Lung (tissue), 11 donors: ENCODE measurements at regions not wholly inside any gene's neighbourhood (a gene's known extent, or its start where the extent isn't known, plus 50 kb on each side); places are given as distances from the start of the nearest gene placed in this dataset.

Experiments
- ATAC-seq: fragments of 200-7000 bp; cut with Tn5 transposase; one replicate; pipeline ENCODE4 v1.9.1; 2020; ENCODE audit warnings: moderate number of reproducible peaks; ENCODE audit not compliant: insufficient read depth, low FRiP score
- DNase-seq, 3 donors: peaks; one replicate each; pipeline ENCODE4 v3.0.0-alpha.2; 2013 to 2017
- H3K27ac ChIP-seq, 2 donors: one replicate each; pipeline ENCODE4 v1.5.1; 2013; ENCODE audit warnings: mild to moderate bottlenecking in 2 of 2, moderate library complexity in 2 of 2, control low read depth in 1 of 2, inconsistent platforms in 1 of 2, low read depth in 1 of 2, low read length in 1 of 2
- H3K27me3 ChIP-seq, 3 donors: one replicate each; pipeline ENCODE4 v1.5.1; 2013; ENCODE audit warnings: low read length in 2 of 3; ENCODE audit not compliant: control insufficient read depth in 3 of 3, insufficient read depth in 3 of 3
- H3K36me3 ChIP-seq, 4 donors: one replicate each; pipeline ENCODE4 v1.5.1; 2013; ENCODE audit warnings: low read length in 4 of 4, mild to moderate bottlenecking in 1 of 4, moderate library complexity in 1 of 4; ENCODE audit not compliant: control insufficient read depth in 4 of 4, insufficient read depth in 4 of 4
- H3K4me1 ChIP-seq, 5 donors: one replicate each; pipeline ENCODE4 v1.5.1; 2013; ENCODE audit warnings: low read length in 5 of 5, mild to moderate bottlenecking in 2 of 5, moderate library complexity in 1 of 5; ENCODE audit not compliant: control insufficient read depth in 5 of 5, insufficient read depth in 5 of 5
- H3K4me3 ChIP-seq: one replicate; pipeline ENCODE4 v1.5.1; 2013; ENCODE audit warnings: mild to moderate bottlenecking, control low read depth, moderate library complexity
- H3K9ac ChIP-seq, 2 donors: one replicate each; pipeline ENCODE4 v1.5.1; 2013; ENCODE audit warnings: low read length in 2 of 2, control low read depth in 1 of 2; ENCODE audit not compliant: insufficient read depth in 1 of 2
- H3K9me3 ChIP-seq, 4 donors: one replicate each; pipeline ENCODE4 v1.5.1; 2013; ENCODE audit warnings: low read length in 3 of 4, mild to moderate bottlenecking in 1 of 4, moderate library complexity in 1 of 4; ENCODE audit not compliant: control insufficient read depth in 4 of 4, insufficient read depth in 3 of 4
- CTCF ChIP-seq: IDR thresholded peaks from 2 replicates; pipeline ENCODE4 v1.5.1; 2012; ENCODE audit warnings: mild to moderate bottlenecking; ENCODE audit errors: control extremely low read depth, extremely low read depth
- WGBS, 2 donors: extraction: QIAGEN DNeasy Blood & Tissue Kit; methylation state at CpG; one replicate each; pipeline ENCODE4 v1.1.7; 2013; 5-methylcytosine and 5-hydroxymethylcytosine counted together
- donor health status: control.
- donor health status: control.
- donor health status: Bipolar disorder and iron deficiency.
- donor health status: healthy.
- donor health status: DM: yes; HTN: yes; CAD: no.

DNA sequence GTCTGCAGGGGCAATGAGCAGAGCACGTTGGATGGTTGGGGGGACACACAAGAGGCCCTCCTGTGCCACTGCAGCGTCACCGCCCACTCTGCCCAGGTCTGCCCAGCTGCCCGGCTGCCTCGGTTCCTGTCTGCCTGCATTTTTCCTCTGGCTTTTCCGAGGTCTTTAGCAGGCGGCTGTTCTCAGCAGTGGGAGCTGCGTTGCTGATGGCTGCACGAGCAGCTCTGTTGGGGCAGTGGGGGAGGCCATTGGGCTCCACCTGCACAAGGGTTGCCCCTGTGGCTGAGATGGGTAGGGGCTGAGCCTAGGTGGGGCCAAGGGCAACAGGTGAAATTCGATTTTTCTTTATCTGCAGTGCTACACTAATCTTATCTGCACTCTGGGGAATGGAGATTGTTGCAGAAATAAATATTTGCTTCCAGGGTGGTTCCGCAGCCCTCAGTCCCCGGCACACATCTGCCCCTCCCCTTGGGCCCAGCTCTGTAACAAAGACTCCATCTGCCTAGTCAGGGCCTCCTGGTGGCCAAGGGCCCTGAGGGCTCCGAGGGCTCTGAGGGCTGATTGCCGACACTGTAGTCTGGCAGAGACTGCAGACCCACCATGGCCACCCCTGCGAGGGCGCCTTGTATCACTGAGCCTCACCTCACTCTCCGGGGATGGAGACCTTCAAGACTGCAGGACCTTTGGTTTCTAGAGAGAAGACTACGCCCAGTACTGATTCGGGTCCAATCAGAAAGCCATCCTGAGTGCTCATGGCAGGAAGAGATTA is 141.7 kb upstream of the SHH start:
- Histone ChIP-seq H3K9ac (no peak overlapping the region), H3K4me3 (no peak overlapping the region), H3K9me3 (no peaks in the 10 kb centered on the region), H3K27ac (no peak overlapping the region), H3K4me1 (peaks cover 0 to 4% (median 0%) of the 10 kb centered on the region in 5 donors), H3K27me3 (no peaks in the 10 kb centered on the region), H3K36me3 (no peaks in the 10 kb centered on the region)
- no peak for TF ChIP-seq CTCF
- peak; percentile 18 to 44 (median 41) for DNase-seq
- 74 to 79% methylated on average over 19 of the region's 19 CpGs for WGBS, 2 donors
- ATAC-seq: no peak

GRCh38 chr7:155953501-155953778 is 141.2 kb upstream of the SHH start:
- Histone ChIP-seq H3K4me1 (peaks cover 0 to 4% (median 0%) of the 10 kb centered on the region in 5 donors), H3K4me3 (no peak overlapping the region), H3K27ac (no peak overlapping the region), H3K36me3 (no peaks in the 10 kb centered on the region), H3K9me3 (no peaks in the 10 kb centered on the region), H3K27me3 (no peaks in the 10 kb centered on the region), H3K9ac (no peak overlapping the region)
- no peak for TF ChIP-seq CTCF
- ATAC-seq: no peak
- no peak for DNase-seq
- 62 to 80% methylated on average over 5 of the region's 5 CpGs for WGBS, 2 donors

GRCh38 chr7:155951554-155952158 is 139.4 kb upstream of the SHH start:
- no peak for ATAC-seq
- WGBS, 2 donors: 84 to 88% methylated on average over 21 of the region's 21 CpGs
- H3K4me3 ChIP-seq: no peak overlapping the region
- H3K4me1 ChIP-seq: peaks cover 0 to 4% (median 0%) of the 10 kb centered on the region in 5 donors
- H3K27ac ChIP-seq: no peak overlapping the region
- H3K36me3 ChIP-seq: no peaks in the 10 kb centered on the region
- H3K9me3 ChIP-seq: no peaks in the 10 kb centered on the region
- H3K27me3 ChIP-seq: no peaks in the 10 kb centered on the region
- TF ChIP-seq CTCF: no peak
- no peak overlapping the region for H3K9ac ChIP-seq
- DNase-seq: no peak
